OCI-LY7 (cell line): ENCODE measurements at regions not wholly inside any gene's neighbourhood (a gene's known extent, or its start where the extent isn't known, plus 50 kb on each side); places are given as distances from the start of the nearest gene placed in this dataset.

Experiments
- EZH2phosphoT487 ChIP-seq: fragments of 200-600 bp; sonication (generic); IDR thresholded peaks from 2 replicates; pipeline ENCODE4 v1.6.1; 2018; ENCODE audit warnings: low read depth, borderline replicate concordance, mild to moderate bottlenecking, mixed run types, antibody characterized with exemption, low read length, moderate library complexity, mixed read lengths
- TF ChIP-seq, protein P1 (sequence below): fragments of 200-600 bp; sonication (generic); conservative IDR thresholded peaks from 2 replicates; pipeline ENCODE4 v1.5.1; 2014; ENCODE audit warnings: mild to moderate bottlenecking, antibody characterized with exemption, low read length, moderate library complexity, mixed read lengths

DNA sequence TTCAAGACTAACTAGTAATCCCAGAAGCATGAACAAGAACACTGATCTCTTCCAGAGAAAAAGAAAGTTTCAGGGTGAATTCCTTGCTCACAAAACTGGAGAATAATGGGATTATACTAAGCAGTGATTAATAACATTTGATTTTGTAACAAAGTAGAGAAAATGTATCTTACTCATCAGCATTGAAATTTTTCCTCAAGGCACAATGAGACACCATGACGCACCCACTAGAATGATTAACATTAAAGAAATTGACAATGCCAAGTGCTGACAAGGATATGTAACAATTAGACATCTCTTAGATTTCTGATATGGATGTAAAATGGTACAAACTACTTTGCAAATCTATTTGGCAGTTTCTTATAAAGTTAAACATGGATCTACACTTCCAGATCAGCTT lies 101.1 kb upstream of the EPHA4 start:
- TF ChIP-seq, protein P1, sequence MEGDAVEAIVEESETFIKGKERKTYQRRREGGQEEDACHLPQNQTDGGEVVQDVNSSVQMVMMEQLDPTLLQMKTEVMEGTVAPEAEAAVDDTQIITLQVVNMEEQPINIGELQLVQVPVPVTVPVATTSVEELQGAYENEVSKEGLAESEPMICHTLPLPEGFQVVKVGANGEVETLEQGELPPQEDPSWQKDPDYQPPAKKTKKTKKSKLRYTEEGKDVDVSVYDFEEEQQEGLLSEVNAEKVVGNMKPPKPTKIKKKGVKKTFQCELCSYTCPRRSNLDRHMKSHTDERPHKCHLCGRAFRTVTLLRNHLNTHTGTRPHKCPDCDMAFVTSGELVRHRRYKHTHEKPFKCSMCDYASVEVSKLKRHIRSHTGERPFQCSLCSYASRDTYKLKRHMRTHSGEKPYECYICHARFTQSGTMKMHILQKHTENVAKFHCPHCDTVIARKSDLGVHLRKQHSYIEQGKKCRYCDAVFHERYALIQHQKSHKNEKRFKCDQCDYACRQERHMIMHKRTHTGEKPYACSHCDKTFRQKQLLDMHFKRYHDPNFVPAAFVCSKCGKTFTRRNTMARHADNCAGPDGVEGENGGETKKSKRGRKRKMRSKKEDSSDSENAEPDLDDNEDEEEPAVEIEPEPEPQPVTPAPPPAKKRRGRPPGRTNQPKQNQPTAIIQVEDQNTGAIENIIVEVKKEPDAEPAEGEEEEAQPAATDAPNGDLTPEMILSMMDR: no peak
- no peak for TF ChIP-seq EZH2phosphoT487
